Smooth muscle cell (in vitro differentiated cells): ENCODE measurements at regions not wholly inside any gene's neighbourhood (a gene's known extent, or its start where the extent isn't known, plus 50 kb on each side); places are given as distances from the start of the nearest gene placed in this dataset.

Experiments used
- DNase-seq: peaks from one replicate; lab custom pipeline; 2025; ENCODE audit not compliant: unreplicated experiment; lab: John Stamatoyannopoulos, UW
- H2AFZ ChIP-seq: fragments of 200-600 bp; sonication (generic); 2 replicates; pipeline ENCODE4 v1.6.0; 2016; ENCODE audit warnings: antibody characterized with exemption, low read depth, mild to moderate bottlenecking
- H3F3A ChIP-seq: fragments of 200-600 bp; sonication (generic); 2 replicates; pipeline ENCODE4 v1.6.0; 2017; ENCODE audit warnings: antibody characterized with exemption, low read depth
- H3K27ac ChIP-seq: fragments of 200-600 bp; sonication (generic); 2 replicates; pipeline ENCODE4 v1.5.1; 2016; ENCODE audit warnings: low read depth, mild to moderate bottlenecking
- H3K27me3 ChIP-seq: fragments of 200-600 bp; sonication (generic); 2 replicates; pipeline ENCODE4 v1.6.1; 2016; ENCODE audit warnings: low read depth, mild to moderate bottlenecking
- H3K36me3 ChIP-seq: fragments of 200-600 bp; sonication (generic); 2 replicates; pipeline ENCODE4 v1.5.1; 2016; ENCODE audit warnings: low read depth
- H3K4me1 ChIP-seq: fragments of 200-600 bp; sonication (generic); 2 replicates; pipeline ENCODE4 v1.5.1; 2016; ENCODE audit warnings: low read depth
- H3K4me2 ChIP-seq: fragments of 200-600 bp; sonication (generic); 2 replicates; pipeline ENCODE4 v1.6.0; 2016; ENCODE audit warnings: mild to moderate bottlenecking
- H3K4me3 ChIP-seq: fragments of 200-600 bp; sonication (generic); 2 replicates; pipeline ENCODE4 v1.5.1; 2016; ENCODE audit warnings: mild to moderate bottlenecking
- H3K79me2 ChIP-seq: fragments of 200-600 bp; sonication (generic); 2 replicates; pipeline ENCODE4 v1.6.0; 2016; ENCODE audit warnings: low read depth, mild to moderate bottlenecking
- H3K9ac ChIP-seq: fragments of 200-600 bp; sonication (generic); 2 replicates; pipeline ENCODE4 v1.6.0; 2016; ENCODE audit warnings: low read depth
- H3K9me3 ChIP-seq: fragments of 200-600 bp; sonication (generic); replicated peaks from 2 replicates; pipeline ENCODE4 v1.5.1; 2016; ENCODE audit warnings: low read depth
- H4K20me1 ChIP-seq: fragments of 200-600 bp; sonication (generic); 2 replicates; pipeline ENCODE4 v1.6.0; 2016; ENCODE audit warnings: low read depth
- CTCF ChIP-seq: fragments of 200-600 bp; sonication (generic); IDR thresholded peaks from 2 replicates; pipeline ENCODE4 v1.5.1; 2017; ENCODE audit warnings: borderline replicate concordance, mild to moderate bottlenecking, antibody characterized with exemption; ENCODE audit not compliant: insufficient read depth, poor library complexity, severe bottlenecking
- WGBS: methylation state at CpG from one replicate; pipeline ENCODE4 v1.1.7; 2016; ENCODE audit warnings: low lambda C conversion rate; 5-methylcytosine and 5-hydroxymethylcytosine counted together

GRCh38 chr2:42965910-42966309 is 173.5 kb upstream of the HAAO start:
- H3K27me3 ChIP-seq = no peaks in the 10 kb centered on the region

DNA sequence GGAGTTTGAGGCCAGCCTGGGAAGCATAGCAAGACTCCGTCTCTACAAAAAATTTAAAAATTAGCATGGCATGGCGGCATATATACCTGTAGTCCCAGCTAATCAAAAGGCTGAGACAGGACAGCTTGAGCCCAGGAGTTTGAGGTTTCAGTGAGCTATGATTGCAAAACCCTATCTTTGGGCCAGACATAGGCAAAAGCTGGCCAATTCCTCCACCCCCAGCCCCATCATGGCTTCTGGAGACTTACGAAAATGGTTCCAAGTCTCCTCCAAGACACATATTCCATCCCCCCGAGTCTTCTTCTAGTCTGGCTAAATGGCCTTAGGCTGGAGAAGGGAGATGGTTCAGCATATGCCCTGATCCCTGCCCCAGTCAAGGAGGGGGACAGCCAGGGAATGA is 172.8 kb upstream of the HAAO start:
- peaks cover 8% of the 10 kb centered on the region for H3K4me1 ChIP-seq
- H3K27me3 ChIP-seq = no peaks in the 10 kb centered on the region
- no peaks in the 10 kb centered on the region for H3K36me3 ChIP-seq
- DNase-seq = no peak
- no peaks in the 10 kb centered on the region for H3K9me3 ChIP-seq
- WGBS = 96% methylated on average over 4 of the region's 4 CpGs
- TF ChIP-seq CTCF = no peak
- H3K9ac ChIP-seq = no peak overlapping the region
- H3K4me2 ChIP-seq = peak overlapping the region; percentile 17
- H3K27ac ChIP-seq = peak overlapping the region; percentile 81
- H4K20me1 ChIP-seq = no peaks in the 10 kb centered on the region
- no peaks in the 10 kb centered on the region for H3F3A ChIP-seq
- no peak overlapping the region for H3K4me3 ChIP-seq
- H2AFZ ChIP-seq = no peak overlapping the region
- no peaks in the 10 kb centered on the region for H3K79me2 ChIP-seq

More at GRCh38 chr2:42965910-42966309, 173.5 kb upstream of the HAAO start:
- no peaks in the 10 kb centered on the region for H4K20me1 ChIP-seq
- H3K79me2 ChIP-seq = no peaks in the 10 kb centered on the region
- no peaks in the 10 kb centered on the region for H3K36me3 ChIP-seq
- WGBS = 98% methylated on average over 5 of the region's 5 CpGs
- no peak overlapping the region for H3K4me2 ChIP-seq
- H3K27ac ChIP-seq = no peak overlapping the region
- no peak for TF ChIP-seq CTCF
- H3K9me3 ChIP-seq = no peaks in the 10 kb centered on the region
- H3K4me3 ChIP-seq = no peak overlapping the region
- DNase-seq = no peak
- no peak overlapping the region for H3K9ac ChIP-seq
- no peaks in the 10 kb centered on the region for H3F3A ChIP-seq
- H3K4me1 ChIP-seq = peaks cover 8% of the 10 kb centered on the region
- no peak overlapping the region for H2AFZ ChIP-seq

- peak overlapping the region; percentile 25 for H3K9ac ChIP-seq
Observed at GRCh38 chr2:42964439-42965083, 172.2 kb upstream of the HAAO start.

More at GRCh38 chr2:42964439-42965083, 172.2 kb upstream of the HAAO start:
- peaks cover 8% of the 10 kb centered on the region for H3K4me1 ChIP-seq
- WGBS = 39% methylated on average over 6 of the region's 6 CpGs
- DNase-seq = peak; percentile 26
- no peaks in the 10 kb centered on the region for H3K9me3 ChIP-seq
- no peaks in the 10 kb centered on the region for H3K79me2 ChIP-seq
- peak overlapping the region; percentile 81 for H3K27ac ChIP-seq
- H4K20me1 ChIP-seq = no peaks in the 10 kb centered on the region
- no peaks in the 10 kb centered on the region for H3F3A ChIP-seq
- no peak overlapping the region for H3K4me3 ChIP-seq
- H2AFZ ChIP-seq = no peak overlapping the region
- no peaks in the 10 kb centered on the region for H3K27me3 ChIP-seq
- H3K36me3 ChIP-seq = no peaks in the 10 kb centered on the region
- TF ChIP-seq CTCF = no peak
- peak overlapping the region; percentile 31 for H3K4me2 ChIP-seq
